ENCODE measurements at regions not wholly inside any gene's neighbourhood (a gene's known extent, or its start where the extent isn't known, plus 50 kb on each side); places are given as distances from the start of the nearest gene placed in this dataset.

- TF ChIP-seq, protein P1, sequence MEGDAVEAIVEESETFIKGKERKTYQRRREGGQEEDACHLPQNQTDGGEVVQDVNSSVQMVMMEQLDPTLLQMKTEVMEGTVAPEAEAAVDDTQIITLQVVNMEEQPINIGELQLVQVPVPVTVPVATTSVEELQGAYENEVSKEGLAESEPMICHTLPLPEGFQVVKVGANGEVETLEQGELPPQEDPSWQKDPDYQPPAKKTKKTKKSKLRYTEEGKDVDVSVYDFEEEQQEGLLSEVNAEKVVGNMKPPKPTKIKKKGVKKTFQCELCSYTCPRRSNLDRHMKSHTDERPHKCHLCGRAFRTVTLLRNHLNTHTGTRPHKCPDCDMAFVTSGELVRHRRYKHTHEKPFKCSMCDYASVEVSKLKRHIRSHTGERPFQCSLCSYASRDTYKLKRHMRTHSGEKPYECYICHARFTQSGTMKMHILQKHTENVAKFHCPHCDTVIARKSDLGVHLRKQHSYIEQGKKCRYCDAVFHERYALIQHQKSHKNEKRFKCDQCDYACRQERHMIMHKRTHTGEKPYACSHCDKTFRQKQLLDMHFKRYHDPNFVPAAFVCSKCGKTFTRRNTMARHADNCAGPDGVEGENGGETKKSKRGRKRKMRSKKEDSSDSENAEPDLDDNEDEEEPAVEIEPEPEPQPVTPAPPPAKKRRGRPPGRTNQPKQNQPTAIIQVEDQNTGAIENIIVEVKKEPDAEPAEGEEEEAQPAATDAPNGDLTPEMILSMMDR (IDR thresholded peaks at IDR 0.05; ENCODE audit: insufficient read depth, low read length) = no peak
- TF ChIP-seq REST (IDR thresholded peaks at IDR 0.05; ENCODE audit: insufficient replicate concordance, low read depth) (no peak), GABPA (IDR thresholded peaks at IDR 0.05; ENCODE audit: low read depth) (no peak), SPI1 (IDR thresholded peaks at IDR 0.05; ENCODE audit: borderline replicate concordance, low read depth) (no peak), POLR2AphosphoS5 (IDR thresholded peaks at IDR 0.05; ENCODE audit: low read depth) (no peak)
These were observed 627.6 kb downstream of the MCTP2 start for GRCh38 chr15:94858920-94859319.
